HG02763 (cell line): ENCODE measurements at regions not wholly inside any gene's neighbourhood (a gene's known extent, or its start where the extent isn't known, plus 50 kb on each side); places are given as distances from the start of the nearest gene placed in this dataset.
"Not testable (repeated sequence)": the region's sequence is repeated elsewhere in the genome, so short reads cannot be mapped to it uniquely, and the experiment has no call there.

Experiments used
- ATAC-seq: cut with Tn5 transposase; IDR thresholded peaks from one replicate; pipeline ENCODE4 v1.9.1; 2021; ENCODE audit warnings: mild to moderate bottlenecking, moderate library complexity; ENCODE audit not compliant: unreplicated experiment

- ATAC-seq: no peak
These were observed 321.7 kb upstream of the ZC3H15 start for GRCh38 chr2:186164325-186164724.

GRCh38 chr2:186170693-186171092 lies 315.4 kb upstream of the ZC3H15 start:
- ATAC-seq: no peak

- ATAC-seq: no peak
These were observed 304.4 kb upstream of the ZC3H15 start for GRCh38 chr2:186181625-186182024.

- ATAC-seq: not testable (repeated sequence)
These were observed 303.7 kb upstream of the ZC3H15 start for GRCh38 chr2:186182366-186182765.

- no peak for ATAC-seq
These were observed 302.7 kb upstream of the ZC3H15 start for GRCh38 chr2:186183406-186183805.

GRCh38 chr2:186187854-186188253 lies 298.2 kb upstream of the ZC3H15 start:
- ATAC-seq: no peak

- ATAC-seq: no peak
These were observed 296.2 kb upstream of the ZC3H15 start for GRCh38 chr2:186189816-186190215.

- no peak for ATAC-seq
These were observed 290.4 kb upstream of the ZC3H15 start for GRCh38 chr2:186195696-186196095.

GRCh38 chr2:186197955-186198354 lies 288.1 kb upstream of the ZC3H15 start:
- no peak for ATAC-seq

- ATAC-seq: no peak
These were observed 287.0 kb upstream of the ZC3H15 start for GRCh38 chr2:186199029-186199428.

- ATAC-seq: no peak
These were observed 284.7 kb upstream of the ZC3H15 start for GRCh38 chr2:186201371-186201770.

GRCh38 chr2:186205254-186205911 lies 280.7 kb upstream of the ZC3H15 start:
- ATAC-seq: no peak

- ATAC-seq: no peak
These were observed 276.5 kb upstream of the ZC3H15 start for GRCh38 chr2:186209532-186209931.

- no peak for ATAC-seq
These were observed 265.7 kb upstream of the ZC3H15 start for GRCh38 chr2:186220409-186220808.

- ATAC-seq: no peak
These were observed 256.8 kb upstream of the ZC3H15 start for GRCh38 chr2:186229265-186229664.

GRCh38 chr2:186241874-186242273 lies 244.2 kb upstream of the ZC3H15 start:
- ATAC-seq: no peak

GRCh38 chr2:186254759-186255158 lies 231.3 kb upstream of the ZC3H15 start:
- no peak for ATAC-seq

- ATAC-seq: no peak
These were observed 230.2 kb upstream of the ZC3H15 start for GRCh38 chr2:186255823-186256222.

GRCh38 chr2:186256540-186256939 lies 229.5 kb upstream of the ZC3H15 start:
- no peak for ATAC-seq

- ATAC-seq: no peak
These were observed 222.3 kb upstream of the ZC3H15 start for GRCh38 chr2:186263673-186264250.

GRCh38 chr2:186269536-186269935 lies 216.5 kb upstream of the ZC3H15 start:
- no peak for ATAC-seq

- no peak for ATAC-seq
These were observed 212.1 kb upstream of the ZC3H15 start for GRCh38 chr2:186273953-186274352.
